HG02840 (cell line): ENCODE measurements at regions not wholly inside any gene's neighbourhood (a gene's known extent, or its start where the extent isn't known, plus 50 kb on each side); places are given as distances from the start of the nearest gene placed in this dataset.

Source experiments
- ATAC-seq: cut with Tn5 transposase; IDR thresholded peaks from one replicate; pipeline ENCODE4 v1.9.1; 2021; ENCODE audit warnings: mild to moderate bottlenecking, moderate library complexity, moderate number of reproducible peaks; ENCODE audit not compliant: unreplicated experiment, low FRiP score

GRCh38 chr16:31700530-31701388 lies 172.8 kb upstream of the ZNF267 start:
- peak; percentile 81 for ATAC-seq

GRCh38 chr16:31701734-31702133 lies 171.9 kb upstream of the ZNF267 start:
- ATAC-seq: no peak

GRCh38 chr16:31702796-31703195 lies 170.8 kb upstream of the ZNF267 start:
- ATAC-seq: no peak

GRCh38 chr16:31703526-31704128 lies 170.0 kb upstream of the ZNF267 start:
- ATAC-seq: no peak

- ATAC-seq: no peak
These were observed 169.5 kb upstream of the ZNF267 start for GRCh38 chr16:31704138-31704537.

GRCh38 chr16:31705371-31705770 lies 168.2 kb upstream of the ZNF267 start:
- no peak for ATAC-seq

GRCh38 chr16:31706318-31706717 lies 167.3 kb upstream of the ZNF267 start:
- no peak for ATAC-seq

- no peak for ATAC-seq
These were observed 166.7 kb upstream of the ZNF267 start for GRCh38 chr16:31706925-31707324.

GRCh38 chr16:31707743-31708335 lies 165.8 kb upstream of the ZNF267 start:
- no peak for ATAC-seq

GRCh38 chr16:31708348-31708747 lies 165.3 kb upstream of the ZNF267 start:
- ATAC-seq: no peak

GRCh38 chr16:31709181-31709580 lies 164.4 kb upstream of the ZNF267 start:
- ATAC-seq: no peak

- no peak for ATAC-seq
These were observed 163.5 kb upstream of the ZNF267 start for GRCh38 chr16:31710134-31710533.

- no peak for ATAC-seq
These were observed 162.7 kb upstream of the ZNF267 start for GRCh38 chr16:31710880-31711279.

- ATAC-seq: no peak
These were observed 162.2 kb upstream of the ZNF267 start for GRCh38 chr16:31711344-31711845.

GRCh38 chr16:31712064-31712540 lies 161.5 kb upstream of the ZNF267 start:
- no peak for ATAC-seq

GRCh38 chr16:31713071-31713944 lies 160.3 kb upstream of the ZNF267 start:
- ATAC-seq: peak; percentile 97

GRCh38 chr16:31713945-31714902 lies 159.4 kb upstream of the ZNF267 start:
- ATAC-seq: no peak

- no peak for ATAC-seq
These were observed 158.6 kb upstream of the ZNF267 start for GRCh38 chr16:31714903-31715504.

- no peak for ATAC-seq
These were observed 157.7 kb upstream of the ZNF267 start for GRCh38 chr16:31715915-31716314.
